ENCODE measurements at regions not wholly inside any gene's neighbourhood (a gene's known extent, or its start where the extent isn't known, plus 50 kb on each side); places are given as distances from the start of the nearest gene placed in this dataset.

DNA sequence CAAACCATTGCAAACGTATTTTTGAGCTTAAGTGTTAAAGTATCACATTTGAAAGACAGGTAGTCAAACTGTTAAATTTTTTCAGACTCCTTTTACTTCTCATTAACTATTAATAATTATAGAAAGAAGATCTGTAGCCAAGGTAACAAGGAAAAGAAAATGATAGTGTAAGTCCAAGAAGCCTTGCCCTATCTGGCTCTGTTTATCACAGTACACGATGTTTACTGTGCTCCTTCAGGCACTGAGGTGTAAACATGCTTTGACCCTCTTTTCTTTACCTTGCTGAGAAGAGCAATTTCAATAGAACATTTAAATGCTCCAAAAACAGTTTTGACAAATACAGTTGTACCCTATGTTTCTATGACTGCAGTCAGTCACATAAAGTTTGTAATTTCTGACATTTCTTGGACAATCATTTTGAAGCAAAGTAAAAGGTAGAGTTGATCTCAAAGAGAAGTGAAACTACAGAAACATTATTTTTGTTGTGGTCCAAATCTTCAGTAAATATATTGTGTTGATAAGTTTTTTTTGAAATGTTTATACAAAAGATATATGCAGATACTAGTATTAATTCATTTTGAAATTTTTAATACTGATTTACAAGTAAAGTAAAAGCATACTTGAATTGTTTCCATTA is 152.6 kb upstream of the KYNU start:
- Histone ChIP-seq H3K4me2 (replicated peaks; ENCODE audit: low read depth, low read length, poor library complexity, severe bottlenecking) (no peak overlapping the region), H3K79me2 (ENCODE audit: control insufficient read depth, insufficient read depth, low read length) (no peaks in the 10 kb centered on the region), H3K36me3 (replicated peaks in 1 of 2; ENCODE audit: control extremely low read depth in 1 of 2, control insufficient read depth in 1 of 2, extremely low read depth in 1 of 2, insufficient read depth in 2 of 2, low read length in 1 of 2) (no peaks in the 10 kb centered on the region), H3K27ac (ENCODE audit: low read length in 2 of 2) (no peak overlapping the region), H3K9ac (ENCODE audit: low read length) (no peak overlapping the region), H3K4me1 (ENCODE audit: control insufficient read depth in 2 of 2, insufficient read depth in 2 of 2, low read length in 2 of 2) (no peaks in the 10 kb centered on the region), H3K27me3 (replicated peaks in 1 of 4; ENCODE audit: control extremely low read depth in 1 of 4, control insufficient read depth in 3 of 4, insufficient read depth in 4 of 4, low read length in 3 of 4) (no peaks in the 10 kb centered on the region), H3K4me3 (ENCODE audit: control extremely low read depth in 1 of 5, extremely low read depth in 1 of 5, insufficient read depth in 1 of 5, low read depth in 2 of 5, low read length in 4 of 5) (no peak overlapping the region), H2AFZ (ENCODE audit: insufficient read depth, low read depth, low read length, poor library complexity, severe bottlenecking) (no peak overlapping the region), H4K20me1 (ENCODE audit: control insufficient read depth, insufficient read depth, low read length, poor library complexity, severe bottlenecking) (no peaks in the 10 kb centered on the region), H3K9me3 (ENCODE audit: control extremely low read depth in 1 of 3, control insufficient read depth in 2 of 3, insufficient read depth in 1 of 3, low read length in 2 of 3) (peaks cover 0 to 8% (median 0%) of the 10 kb centered on the region in 3 donors)
- Mint-ChIP-seq H3K27me3 (no peaks in the 10 kb centered on the region), H3K9me3 (ENCODE audit: insufficient read depth) (peaks cover 2% of the 10 kb centered on the region), H3K27ac (no peak overlapping the region), H3K4me3 (peak overlapping the region; percentile 26), H3K4me1 (peaks cover 6% of the 10 kb centered on the region)
- ChIA-PET POLR2A (no interaction called here), CTCF (no interaction called here)
- DNase-seq (peak; percentile 8), ATAC-seq (ENCODE audit: low read depth) (no peak)
- intact Hi-C loops (cut with micrococcal nuclease) = no loop called here
- no peak for TF ChIP-seq EZH2 (IDR thresholded peaks at IDR 0.05; ENCODE audit: borderline replicate concordance, insufficient read depth, low read depth, low read length, poor library complexity, severe bottlenecking)
- TF ChIP-seq, protein P1, sequence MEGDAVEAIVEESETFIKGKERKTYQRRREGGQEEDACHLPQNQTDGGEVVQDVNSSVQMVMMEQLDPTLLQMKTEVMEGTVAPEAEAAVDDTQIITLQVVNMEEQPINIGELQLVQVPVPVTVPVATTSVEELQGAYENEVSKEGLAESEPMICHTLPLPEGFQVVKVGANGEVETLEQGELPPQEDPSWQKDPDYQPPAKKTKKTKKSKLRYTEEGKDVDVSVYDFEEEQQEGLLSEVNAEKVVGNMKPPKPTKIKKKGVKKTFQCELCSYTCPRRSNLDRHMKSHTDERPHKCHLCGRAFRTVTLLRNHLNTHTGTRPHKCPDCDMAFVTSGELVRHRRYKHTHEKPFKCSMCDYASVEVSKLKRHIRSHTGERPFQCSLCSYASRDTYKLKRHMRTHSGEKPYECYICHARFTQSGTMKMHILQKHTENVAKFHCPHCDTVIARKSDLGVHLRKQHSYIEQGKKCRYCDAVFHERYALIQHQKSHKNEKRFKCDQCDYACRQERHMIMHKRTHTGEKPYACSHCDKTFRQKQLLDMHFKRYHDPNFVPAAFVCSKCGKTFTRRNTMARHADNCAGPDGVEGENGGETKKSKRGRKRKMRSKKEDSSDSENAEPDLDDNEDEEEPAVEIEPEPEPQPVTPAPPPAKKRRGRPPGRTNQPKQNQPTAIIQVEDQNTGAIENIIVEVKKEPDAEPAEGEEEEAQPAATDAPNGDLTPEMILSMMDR (IDR thresholded peaks at IDR 0.05) = no peak
- WGBS (ENCODE audit: insufficient coverage) = 100% methylated on average over 1 of the region's 2 CpGs

- intact Hi-C loops (cut with micrococcal nuclease) = no loop called here
- no peak overlapping the region for H3K4me3 Mint-ChIP-seq
- Histone ChIP-seq H3K9me3 (ENCODE audit: control extremely low read depth in 1 of 3, control insufficient read depth in 2 of 3, insufficient read depth in 1 of 3, low read length in 2 of 3) (peaks cover 0 to 8% (median 0%) of the 10 kb centered on the region in 3 donors), H3K4me3 (ENCODE audit: control extremely low read depth in 1 of 5, extremely low read depth in 1 of 5, insufficient read depth in 1 of 5, low read depth in 2 of 5, low read length in 4 of 5) (no peak overlapping the region), H3K27me3 (replicated peaks in 1 of 4; ENCODE audit: control extremely low read depth in 1 of 4, control insufficient read depth in 3 of 4, insufficient read depth in 4 of 4, low read length in 3 of 4) (no peaks in the 10 kb centered on the region), H3K36me3 (replicated peaks in 1 of 2; ENCODE audit: control extremely low read depth in 1 of 2, control insufficient read depth in 1 of 2, extremely low read depth in 1 of 2, insufficient read depth in 2 of 2, low read length in 1 of 2) (no peaks in the 10 kb centered on the region), H3K4me1 (ENCODE audit: control insufficient read depth in 2 of 2, insufficient read depth in 2 of 2, low read length in 2 of 2) (no peaks in the 10 kb centered on the region), H2AFZ (ENCODE audit: insufficient read depth, low read depth, low read length, poor library complexity, severe bottlenecking) (no peak overlapping the region), H3K9ac (ENCODE audit: low read length) (no peak overlapping the region), H3K27ac (ENCODE audit: low read length in 2 of 2) (no peak overlapping the region), H3K4me2 (replicated peaks; ENCODE audit: low read depth, low read length, poor library complexity, severe bottlenecking) (no peak overlapping the region), H3K79me2 (ENCODE audit: control insufficient read depth, insufficient read depth, low read length) (no peaks in the 10 kb centered on the region), H4K20me1 (ENCODE audit: control insufficient read depth, insufficient read depth, low read length, poor library complexity, severe bottlenecking) (no peaks in the 10 kb centered on the region)
- peaks cover 6% of the 10 kb centered on the region for H3K4me1 Mint-ChIP-seq
- CTCF ChIA-PET = no interaction called here
- ATAC-seq (ENCODE audit: low read depth) = no peak
- DNase-seq = no peak
- no peak overlapping the region for H3K27ac Mint-ChIP-seq
- POLR2A ChIA-PET = no interaction called here
- H3K27me3 Mint-ChIP-seq = no peaks in the 10 kb centered on the region
- H3K9me3 Mint-ChIP-seq (ENCODE audit: insufficient read depth) = no peaks in the 10 kb centered on the region
- TF ChIP-seq, protein P1 (IDR thresholded peaks at IDR 0.05) = no peak
- TF ChIP-seq EZH2 (IDR thresholded peaks at IDR 0.05; ENCODE audit: borderline replicate concordance, insufficient read depth, low read depth, low read length, poor library complexity, severe bottlenecking) = no peak
Measured at GRCh38 chr2:142724186-142724585, 153.3 kb upstream of the KYNU start.

Data from B cell (primary cell).